ENCODE measurements at regions not wholly inside any gene's neighbourhood (a gene's known extent, or its start where the extent isn't known, plus 50 kb on each side); places are given as distances from the start of the nearest gene placed in this dataset.
"Not testable (repeated sequence)": the region's sequence is repeated elsewhere in the genome, so short reads cannot be mapped to it uniquely, and the experiment has no call there.

- TF ChIP-seq CTCF (IDR thresholded peaks at IDR 0.05; ENCODE audit: low read depth, low read length); POLR2A (IDR thresholded peaks at IDR 0.05; ENCODE audit: extremely low read depth, insufficient read length); MAX (IDR thresholded peaks at IDR 0.05; ENCODE audit: low read depth, low read length): not testable (repeated sequence)
Measured at GRCh38 chr1:121013181-121013580, 123.6 kb downstream of the PPIAL4A start.
